ENCODE measurements at regions not wholly inside any gene's neighbourhood (a gene's known extent, or its start where the extent isn't known, plus 50 kb on each side); places are given as distances from the start of the nearest gene placed in this dataset.

DNA sequence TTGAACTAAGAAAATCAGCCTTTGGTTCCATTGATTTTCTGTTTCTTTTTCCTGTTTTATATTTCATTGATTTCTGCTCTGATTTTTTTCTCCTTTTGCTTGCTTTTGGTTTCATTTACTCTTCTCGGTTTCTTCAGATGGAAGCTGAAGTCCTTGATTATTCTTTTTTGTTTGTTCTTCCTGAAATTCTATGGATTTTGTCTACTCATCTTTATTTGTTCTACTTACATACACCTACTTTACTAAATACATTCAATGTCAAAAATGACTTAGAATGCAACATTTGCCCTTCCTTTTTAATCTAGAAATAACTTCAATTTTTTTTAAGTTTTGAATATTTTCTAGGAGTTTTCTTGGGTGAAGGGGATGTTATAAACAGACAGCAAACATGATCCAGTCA lies 612.5 kb downstream of the METTL4 start:
- ATAC-seq (no peak), DNase-seq (no peak)

DNA sequence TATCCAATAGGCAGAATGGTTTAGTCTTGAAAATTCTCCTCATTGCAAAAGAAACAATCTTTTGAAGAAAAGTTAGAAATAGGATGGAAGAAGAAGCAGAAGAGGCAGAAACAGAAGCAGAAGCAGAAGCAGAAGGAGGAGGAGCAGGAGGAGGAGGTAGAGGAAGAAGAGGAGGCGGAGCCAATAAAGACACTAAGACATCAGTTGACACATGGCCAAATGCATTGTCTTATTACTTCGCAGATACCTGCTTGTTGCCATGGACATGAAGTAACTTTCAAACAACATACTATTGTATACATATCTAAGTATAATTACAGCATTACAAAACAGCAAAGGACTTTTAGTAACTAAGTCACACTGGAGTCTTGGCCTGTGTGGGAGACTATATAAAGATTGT lies 606.3 kb downstream of the METTL4 start:
- DNase-seq (no peak), ATAC-seq (no peak)

DNA sequence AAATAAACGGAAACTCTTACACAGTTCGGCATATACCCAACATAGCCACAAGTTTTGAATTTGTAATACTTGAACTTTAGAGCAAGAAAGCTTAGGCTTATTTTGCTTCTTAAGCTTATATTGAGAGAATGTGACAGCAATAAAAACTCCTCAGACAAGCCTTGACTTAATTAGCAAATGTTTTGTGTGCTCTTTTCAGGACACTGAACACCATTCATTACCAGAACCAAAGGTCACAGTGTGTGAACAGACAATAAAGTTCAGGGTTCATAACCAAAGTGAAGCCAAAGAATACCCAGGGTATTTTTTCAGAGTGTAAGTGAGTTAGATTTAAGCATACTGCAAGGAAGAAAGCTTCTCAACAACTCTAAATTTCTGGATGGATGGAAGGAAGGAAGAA lies 605.8 kb downstream of the METTL4 start:
- DNase-seq, result no peak

DNA sequence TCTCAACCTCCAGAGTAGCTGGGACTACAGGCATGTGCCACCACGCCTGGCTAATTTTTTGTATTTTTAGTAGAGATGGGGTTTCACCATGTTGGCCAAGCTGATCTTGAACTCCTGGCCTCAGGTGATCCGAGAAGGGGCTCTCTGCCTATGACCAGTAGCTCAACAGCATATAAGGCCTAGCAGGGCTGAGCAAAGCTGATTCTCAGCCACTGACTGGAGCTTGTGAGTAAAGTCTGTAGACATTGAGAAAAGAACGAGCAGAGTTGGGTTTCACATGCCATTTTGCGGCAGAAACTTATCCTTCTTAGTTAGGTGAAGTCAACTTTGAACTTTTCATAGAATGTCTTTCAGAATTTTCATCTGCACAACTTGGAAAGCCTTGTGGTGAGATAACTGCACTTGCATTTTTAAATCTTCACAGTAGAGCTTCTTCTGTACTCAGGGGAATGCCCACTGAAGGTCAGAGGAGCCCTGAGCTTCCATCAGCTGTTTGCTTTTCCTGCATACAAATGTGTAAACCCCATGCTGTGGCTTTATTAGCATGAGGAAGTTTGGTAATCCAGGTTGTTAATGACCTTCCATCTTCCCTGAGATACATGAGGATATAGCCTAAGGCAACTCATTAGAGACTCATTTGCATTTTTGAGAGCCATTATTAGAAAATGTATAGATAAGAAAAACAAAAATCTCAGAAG lies 602.4 kb downstream of the METTL4 start:
- no peak for DNase-seq
- no peak for ATAC-seq

More for the DNA sequence above, 605.8 kb downstream of the METTL4 start:
- ATAC-seq, result no peak

DNA sequence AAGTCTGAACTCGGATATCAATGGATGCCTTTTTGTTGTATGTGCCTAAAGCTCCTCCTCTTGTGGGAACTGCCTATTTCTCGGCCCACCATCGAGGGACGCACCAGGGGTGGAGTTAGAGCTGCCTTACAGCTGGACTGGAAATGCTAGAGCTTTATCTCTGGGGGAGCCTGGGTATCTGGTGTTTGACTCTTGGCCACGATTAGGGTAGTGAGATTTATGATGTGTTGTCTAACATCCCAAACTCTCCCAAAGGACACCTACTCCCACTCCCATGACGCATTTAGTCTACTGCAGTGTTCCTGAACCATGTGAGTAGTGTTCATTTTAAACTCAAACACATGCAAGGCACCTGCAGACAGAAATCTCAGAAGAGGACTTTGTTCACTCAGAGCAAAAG lies 594.8 kb downstream of the METTL4 start:
- ATAC-seq, result no peak
- no peak for DNase-seq

DNA sequence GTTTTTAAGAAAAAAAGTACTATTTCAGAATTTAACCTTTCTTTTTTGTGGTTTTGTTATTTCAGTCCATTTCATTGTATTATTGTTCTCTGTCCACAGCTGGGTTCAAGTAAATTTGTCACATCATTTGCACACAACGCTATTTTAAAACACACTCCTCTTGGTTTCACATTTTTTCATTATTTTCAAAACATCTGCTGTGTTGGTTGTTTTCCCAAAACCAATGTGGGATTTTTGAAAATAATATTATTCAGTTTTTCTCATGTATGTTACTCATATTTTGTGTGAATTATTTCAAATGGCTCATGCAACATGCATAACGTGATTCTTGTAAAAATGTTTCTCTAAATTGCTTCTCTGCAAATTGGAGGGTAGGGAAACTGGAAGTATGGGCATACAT lies 589.2 kb downstream of the METTL4 start:
- DNase-seq (no peak), ATAC-seq (no peak)

DNA sequence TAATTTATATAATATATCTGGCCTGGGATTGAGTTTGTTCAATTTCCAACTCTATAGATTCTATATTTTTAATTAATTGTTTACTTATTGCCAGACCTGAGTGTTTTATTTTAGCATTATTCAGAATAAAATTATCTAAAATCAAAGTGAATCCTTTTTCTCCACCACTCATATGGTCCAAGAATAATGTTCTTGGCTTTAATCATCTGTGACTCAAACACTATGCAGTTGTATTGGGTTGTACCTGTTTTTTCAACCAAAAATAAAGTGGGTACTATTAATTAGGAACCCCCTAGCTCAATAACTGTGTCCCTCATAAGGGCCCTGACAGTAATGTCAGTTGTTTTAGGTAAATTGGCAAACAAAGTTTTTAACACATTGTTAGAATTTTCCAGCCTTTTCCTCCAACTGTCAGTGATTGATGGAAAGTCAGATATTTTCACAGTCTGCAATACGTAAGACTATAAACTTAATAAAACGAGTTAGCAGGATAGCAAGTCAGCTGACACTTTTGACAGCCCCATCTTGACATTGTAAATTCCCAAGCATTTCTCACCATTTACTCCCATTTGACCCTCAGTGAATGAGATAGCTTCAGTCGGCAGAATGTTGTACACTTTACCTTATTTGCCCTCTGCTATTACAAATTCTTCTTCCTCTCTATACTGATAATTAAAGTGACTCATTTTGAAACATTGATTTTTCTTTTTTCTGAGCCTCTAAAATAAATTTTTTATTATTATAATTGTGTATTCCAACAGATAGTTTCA lies 587.4 kb downstream of the METTL4 start:
- ATAC-seq (no peak), DNase-seq (no peak)

DNA sequence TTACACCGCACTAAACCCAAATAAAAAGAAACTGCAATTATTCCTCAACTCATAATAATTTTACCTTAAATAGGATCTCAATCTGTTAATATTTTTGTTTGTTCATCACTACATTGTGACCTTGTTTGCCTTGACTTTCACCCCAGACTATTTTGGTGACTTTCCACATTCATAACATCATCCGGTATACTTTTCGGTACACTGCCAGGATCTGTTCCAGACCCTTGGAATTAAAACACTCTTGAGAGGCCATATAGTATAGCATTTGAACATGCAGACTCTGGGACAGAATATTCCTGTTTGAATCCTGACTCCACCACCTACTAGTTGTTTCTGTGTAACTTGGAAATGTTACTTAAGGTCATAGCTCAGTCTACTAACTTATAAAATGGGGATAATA lies 577.4 kb downstream of the METTL4 start:
- ATAC-seq (no peak), DNase-seq (no peak)

DNA sequence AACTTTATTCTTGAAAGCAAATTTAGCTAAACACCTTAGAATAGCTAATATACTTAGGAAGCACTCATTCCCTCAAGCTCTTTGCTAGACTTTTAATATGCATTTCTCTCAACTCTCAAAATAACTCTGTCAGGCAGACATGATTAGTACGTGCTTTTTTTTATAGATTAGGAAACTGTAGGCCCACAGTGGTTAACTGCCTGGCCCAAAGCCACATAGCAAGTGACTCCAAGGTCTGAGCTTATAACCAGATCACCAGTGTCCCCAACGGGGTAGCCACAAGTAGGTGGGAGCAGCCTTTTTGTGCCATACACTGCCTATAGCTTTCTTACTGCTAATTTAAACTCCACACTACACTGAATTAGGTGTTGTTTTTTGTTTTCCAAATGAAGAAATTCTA lies 576.8 kb downstream of the METTL4 start:
- no peak for DNase-seq

DNA sequence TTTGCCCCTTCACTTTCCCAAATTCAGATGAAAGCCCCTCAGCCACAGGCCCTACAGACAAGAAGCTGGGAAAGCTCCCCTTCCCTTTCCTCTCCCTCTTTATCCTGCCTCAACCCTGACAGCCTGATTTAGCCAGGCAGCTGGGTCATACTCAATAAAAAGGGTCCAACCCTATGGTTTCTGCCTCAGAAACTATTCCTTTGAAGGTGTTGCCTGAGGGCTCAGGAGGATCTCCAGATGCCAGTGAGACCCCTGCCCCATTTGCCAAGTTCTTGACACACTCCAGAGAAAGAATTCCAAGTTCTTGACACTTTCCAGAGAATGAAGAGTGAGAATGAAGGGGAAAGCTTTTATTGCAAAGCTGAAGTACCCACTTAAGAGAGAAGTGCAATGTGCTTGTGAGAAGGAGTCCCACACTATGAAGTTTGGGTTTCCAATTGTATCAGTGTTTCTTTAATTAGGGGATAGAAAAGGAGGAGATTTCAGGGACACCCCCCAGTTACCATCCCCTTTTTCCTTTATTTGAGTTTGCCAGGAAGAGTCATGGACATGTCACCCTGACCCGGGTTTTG lies 576.2 kb downstream of the METTL4 start:
- no peak for ATAC-seq
- DNase-seq, result no peak

More for the DNA sequence above, 576.8 kb downstream of the METTL4 start:
- no peak for ATAC-seq

DNA sequence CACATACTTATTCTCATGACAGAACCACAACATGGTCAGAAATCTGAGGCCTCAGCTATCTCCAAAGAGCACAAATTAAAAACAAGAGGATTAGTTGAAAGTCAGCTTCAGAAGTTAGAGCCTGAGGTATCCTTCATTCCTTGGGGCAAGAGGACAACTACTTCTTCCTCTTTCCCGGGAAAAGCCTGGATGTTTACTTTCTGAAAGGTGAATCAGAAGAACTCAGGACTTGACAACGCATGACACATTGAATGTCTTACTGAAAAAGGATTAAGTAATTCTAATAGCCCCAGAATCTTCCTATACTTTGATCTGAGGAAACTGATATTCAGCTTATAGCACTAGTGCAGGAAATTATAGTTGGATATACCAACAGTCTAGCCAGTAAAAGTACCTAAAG lies 573.2 kb downstream of the METTL4 start:
- ATAC-seq, result no peak
- no peak for DNase-seq

DNA sequence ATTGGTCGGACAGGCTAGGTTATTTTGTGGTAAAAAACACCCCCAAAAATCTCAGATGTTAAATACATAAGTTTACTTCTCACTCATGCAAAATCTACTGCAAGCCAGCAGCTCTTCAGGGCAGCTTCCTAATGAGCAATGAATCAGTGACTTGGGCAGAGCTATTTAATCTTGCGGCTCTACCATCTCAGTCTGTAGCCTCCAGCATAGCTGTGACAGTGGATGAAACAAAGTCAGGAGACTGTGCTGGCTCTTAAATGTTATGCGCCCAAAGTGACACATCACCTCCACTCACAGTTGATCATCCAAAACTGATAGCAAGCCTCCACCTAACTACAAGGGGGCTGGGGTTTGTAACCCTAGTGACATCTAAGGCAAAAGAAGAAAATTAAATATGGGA lies 571.9 kb downstream of the METTL4 start:
- no peak for ATAC-seq
- DNase-seq, result no peak

DNA sequence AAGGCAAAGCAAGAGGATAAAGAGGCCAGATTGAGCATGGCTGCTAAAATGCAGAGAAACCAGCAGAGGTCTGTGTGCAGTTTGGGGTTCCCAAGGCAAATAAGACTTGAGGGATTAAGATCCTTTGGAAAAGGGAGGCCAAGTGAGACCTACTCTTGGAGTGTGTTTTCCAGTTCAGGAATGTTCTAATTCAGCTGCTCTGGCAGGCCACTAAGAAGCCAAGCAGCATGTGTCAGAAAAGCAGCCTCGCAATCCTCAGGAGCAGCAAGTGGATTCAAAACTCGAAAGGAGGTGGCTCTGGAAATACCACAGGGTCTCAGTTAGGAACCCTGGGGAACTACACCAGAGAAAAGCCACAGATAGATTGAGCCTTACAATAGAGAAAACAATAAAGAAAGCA lies 569.2 kb downstream of the METTL4 start:
- ATAC-seq, result no peak
- DNase-seq, result no peak

DNA sequence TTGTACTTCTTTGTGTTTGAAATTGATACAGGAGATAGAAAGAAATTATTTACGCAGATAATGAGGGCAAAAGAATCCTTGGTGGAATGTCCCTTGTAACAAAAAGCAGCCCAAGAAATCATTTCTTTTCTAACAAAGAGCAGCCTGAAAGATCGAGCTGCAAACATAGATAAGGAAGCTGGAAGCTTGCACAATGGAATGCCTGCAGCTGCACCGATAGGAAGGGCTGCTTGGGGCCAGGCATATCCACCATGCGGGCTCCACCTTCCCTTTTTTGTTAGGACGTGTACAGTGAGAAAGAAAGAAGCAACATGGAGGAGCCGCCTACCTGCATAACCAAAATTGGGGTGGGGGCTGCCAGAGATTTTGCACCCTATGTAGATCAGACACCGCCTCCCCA lies 568.7 kb downstream of the METTL4 start:
- ATAC-seq (no peak), DNase-seq (no peak)

DNA sequence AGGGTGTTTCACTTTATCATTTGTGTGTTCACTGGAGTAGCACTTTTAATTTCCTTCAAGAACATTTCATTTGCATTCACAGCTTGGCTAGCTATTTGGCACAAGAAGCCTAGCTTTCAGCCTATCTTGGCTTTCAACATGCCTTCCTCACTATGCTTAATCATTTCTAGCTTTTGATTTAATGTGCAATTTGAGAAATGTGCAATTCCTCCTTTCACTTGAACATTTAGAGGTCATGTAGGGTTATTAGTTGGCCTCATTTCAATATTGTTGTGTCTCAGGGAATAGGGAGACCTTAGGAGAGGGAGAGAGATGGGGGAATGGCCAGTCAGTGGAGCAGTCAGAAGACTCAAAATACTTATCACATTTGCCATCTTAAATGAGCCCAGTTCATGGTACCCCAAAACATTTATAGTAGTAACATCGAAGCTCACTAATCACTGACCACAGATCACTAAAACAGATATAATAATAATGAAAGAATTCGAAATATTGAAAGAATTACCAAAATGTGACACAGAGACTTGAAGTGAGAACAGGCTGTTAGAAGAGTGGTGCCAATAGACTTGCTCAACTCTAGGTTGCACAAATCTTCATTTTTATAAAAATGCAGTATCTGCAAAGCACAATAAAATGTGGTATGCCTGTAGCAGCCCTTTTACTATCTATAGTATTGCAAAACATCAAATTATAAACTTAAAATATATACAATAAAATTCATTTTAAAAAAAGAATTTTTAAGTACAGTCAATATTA lies 561.2 kb downstream of the METTL4 start:
- DNase-seq (no peak), ATAC-seq (no peak)

DNA sequence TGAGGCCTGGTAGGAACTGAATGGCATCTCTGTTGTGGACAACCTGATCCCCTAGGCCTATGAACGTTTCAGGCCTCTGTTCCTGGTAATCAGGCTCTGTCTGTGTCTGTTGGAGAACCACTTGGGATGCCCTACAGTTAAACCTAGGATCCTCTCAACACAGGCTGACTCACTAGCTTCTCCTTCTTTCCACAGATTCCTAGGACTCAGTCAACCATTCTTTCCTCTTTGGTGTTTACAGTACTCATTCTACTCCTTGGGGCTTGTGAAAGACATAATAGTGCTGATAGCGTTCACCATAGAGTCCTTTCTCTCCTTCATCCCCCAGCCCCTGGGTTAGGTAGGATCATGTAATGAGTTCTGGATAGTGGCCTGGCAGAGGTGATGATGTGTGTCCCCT lies 544.3 kb downstream of the METTL4 start:
- ATAC-seq, result no peak
- DNase-seq, result no peak

DNA sequence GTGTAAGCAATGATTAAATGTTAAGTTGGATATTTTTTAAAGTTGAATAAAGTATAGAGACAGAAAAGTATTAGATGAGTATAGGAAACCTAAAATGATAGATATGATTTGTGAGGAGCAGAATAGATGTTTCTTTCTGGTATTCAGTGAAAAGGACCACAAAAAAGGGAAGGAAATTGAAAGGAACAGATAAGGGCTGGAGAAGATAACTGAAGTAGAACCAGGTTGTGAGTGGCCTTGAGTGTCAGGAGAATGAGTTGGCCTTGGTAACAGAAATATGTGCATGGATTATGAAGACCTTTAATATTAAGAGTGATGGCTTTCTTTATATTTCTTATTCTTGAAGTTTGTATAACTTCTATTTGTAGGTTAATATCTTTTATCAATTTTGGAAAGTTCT lies 543.5 kb downstream of the METTL4 start:
- ATAC-seq (no peak), DNase-seq (no peak)

DNA sequence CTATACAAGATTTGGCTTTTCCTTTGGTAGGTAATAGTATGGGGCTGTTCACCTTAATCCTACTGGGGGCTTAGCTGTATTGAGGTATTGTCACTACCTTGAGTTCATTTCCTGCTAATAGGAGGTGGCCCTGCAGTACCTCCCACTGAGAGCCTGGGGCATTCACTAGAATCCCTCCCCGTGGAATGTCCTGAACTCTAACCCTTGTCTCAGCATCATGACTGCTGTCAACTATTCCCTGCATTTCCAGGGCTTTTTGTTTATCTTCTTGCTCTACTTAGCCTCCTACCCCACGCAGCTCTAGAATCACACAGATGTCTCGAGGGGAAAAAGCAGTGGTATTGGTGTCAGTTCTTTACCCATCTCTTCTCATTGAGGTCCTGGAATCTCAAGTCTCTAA lies 542.3 kb downstream of the METTL4 start:
- DNase-seq (no peak), ATAC-seq (no peak)

DNA sequence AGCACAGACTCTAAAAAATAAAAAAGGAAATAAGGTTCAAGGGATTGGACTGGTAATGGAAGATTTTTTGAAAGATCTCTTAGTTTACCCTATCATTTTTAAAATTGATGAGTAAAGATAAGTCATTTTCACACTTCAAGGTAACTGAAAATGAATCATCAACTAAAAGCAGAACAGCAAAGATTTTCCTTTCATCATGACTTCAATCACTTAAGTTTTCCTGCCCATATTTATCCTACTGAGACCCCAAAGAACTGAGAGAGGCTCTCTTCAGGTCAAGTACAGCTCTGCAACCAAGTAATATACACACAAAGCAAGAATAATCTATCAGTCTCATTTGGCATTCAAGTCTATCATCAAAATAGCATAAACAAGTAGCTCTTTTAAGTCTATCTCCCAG lies 540.7 kb downstream of the METTL4 start:
- no peak for DNase-seq
- ATAC-seq, result peak; percentile 55

DNA sequence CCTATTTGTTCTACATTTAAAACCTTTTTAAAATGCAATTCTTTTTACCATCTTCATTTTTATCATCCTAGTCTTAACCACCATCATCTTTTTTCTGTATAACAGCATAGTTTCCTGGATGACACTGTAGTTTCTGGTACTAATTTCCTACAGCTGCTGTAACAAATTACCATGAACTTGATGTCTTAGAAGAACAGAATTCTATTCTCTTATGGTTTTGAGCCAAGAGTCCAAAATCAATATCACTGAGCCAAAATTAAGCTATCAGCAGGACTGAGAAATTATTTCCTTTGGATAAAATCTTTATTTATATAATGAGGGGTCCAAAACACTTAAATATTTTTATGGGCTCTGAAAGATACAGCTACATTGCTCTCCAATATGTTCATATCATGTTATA lies 539.3 kb downstream of the METTL4 start:
- no peak for ATAC-seq
- DNase-seq, result no peak

DNA sequence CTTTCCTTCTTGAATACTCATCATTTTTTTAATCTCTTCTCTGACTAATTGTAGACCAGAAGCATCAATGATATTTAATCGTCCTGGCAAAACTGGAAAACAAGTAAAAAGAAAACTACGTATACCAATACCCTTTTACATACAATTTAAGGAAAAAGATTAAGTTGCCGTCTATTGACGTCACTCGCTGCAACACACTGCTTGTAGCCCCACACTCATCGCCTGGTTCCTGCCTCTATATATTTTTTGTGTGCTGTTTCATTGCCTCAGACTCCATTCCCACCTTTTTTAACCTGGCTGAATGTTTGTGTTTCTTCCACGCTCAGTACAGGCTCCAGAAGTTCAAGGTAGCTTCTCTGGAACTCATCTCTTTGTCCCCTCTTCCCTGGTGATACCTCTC lies 536.2 kb downstream of the METTL4 start:
- DNase-seq, result no peak
- ATAC-seq, result no peak

DNA sequence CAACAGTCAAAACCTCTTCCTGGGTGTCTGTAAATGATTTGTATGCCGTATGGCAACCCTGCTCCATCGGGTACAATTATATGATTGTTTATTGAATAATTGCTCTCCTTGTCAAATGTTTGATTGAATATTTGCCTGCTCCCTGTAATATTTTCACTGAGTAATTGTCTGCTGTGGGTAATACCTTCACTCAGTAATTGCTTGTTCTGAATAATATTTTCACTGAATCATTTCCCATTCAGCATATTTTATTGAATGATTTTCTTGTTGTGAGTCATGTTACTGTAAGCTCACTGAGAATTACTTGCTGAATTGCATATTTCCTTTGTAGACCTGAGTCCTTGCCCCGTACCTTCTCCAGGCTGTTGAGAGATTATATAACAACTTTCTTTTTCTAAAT lies 535.2 kb downstream of the METTL4 start:
- DNase-seq (no peak), ATAC-seq (no peak)

DNA sequence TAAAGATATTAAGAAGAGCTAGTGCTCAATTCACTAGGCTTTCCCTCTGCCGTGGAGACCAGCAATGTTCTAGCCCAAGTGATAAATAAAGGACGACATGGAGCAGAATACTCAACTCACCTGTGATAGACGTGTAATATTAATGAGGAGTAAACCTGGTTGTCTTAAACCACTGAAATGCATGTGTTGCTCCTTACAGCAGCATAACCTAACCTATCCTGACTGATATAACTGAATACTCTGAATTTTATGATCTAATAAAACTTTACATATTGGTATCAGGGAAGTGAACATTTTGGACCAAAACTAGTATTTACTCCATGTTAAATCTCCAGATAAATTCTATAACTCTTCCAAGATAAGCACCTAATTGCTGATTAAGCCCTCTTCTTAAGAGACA lies 531.0 kb downstream of the METTL4 start:
- no peak for DNase-seq
- ATAC-seq, result no peak

All from stimulated activated naive CD8-positive, alpha-beta T cell treated with anti-CD3 and anti-CD28 coated beads, Interleukin-15, Interleukin-2, amounts not matched to agents 100 U/mL and 50 U/mL, for 24 hours (primary cell).